HG03025 (cell line): ENCODE measurements at regions not wholly inside any gene's neighbourhood (a gene's known extent, or its start where the extent isn't known, plus 50 kb on each side); places are given as distances from the start of the nearest gene placed in this dataset.

Experiments used
- ATAC-seq: cut with Tn5 transposase; IDR thresholded peaks from one replicate; pipeline ENCODE4 v1.9.1; 2021; ENCODE audit warnings: mild to moderate bottlenecking, moderate library complexity; ENCODE audit not compliant: unreplicated experiment, low FRiP score

DNA sequence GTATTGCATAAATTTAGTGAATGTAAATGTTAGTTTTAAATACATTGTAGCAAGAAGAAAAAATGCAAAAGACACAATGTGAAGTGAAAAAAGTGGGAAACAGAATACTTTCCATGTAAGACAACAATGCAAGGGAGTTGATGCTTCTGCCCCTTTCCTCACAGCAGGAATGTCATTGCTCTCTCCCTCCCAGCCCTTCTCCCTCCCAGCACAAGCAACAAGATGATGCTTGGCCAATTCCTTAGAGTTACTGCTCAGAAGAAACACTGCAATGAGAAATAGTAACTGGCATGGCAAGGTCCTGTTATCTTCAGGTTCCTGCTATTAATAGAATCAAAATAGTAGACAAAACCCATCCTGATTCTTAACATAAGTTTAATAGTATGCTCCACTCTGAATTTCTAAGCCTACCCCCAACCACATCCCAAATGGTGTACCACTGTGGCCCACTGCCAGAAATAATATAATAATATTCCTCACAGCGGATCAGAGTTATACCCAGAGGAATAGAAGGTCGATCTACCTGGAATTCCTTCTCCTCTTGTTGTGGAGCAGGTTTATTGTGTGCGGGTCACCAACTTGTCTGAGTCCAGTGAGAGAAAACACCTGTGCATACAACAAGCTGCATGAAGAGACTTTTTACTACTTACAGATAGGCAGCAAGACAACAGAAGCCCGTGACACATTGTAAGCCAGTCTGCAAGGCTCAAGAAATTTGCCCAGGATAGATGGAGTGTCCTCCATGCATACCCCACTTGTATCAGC lies 69.8 kb upstream of the SLC7A11 start:
- no peak for ATAC-seq

DNA sequence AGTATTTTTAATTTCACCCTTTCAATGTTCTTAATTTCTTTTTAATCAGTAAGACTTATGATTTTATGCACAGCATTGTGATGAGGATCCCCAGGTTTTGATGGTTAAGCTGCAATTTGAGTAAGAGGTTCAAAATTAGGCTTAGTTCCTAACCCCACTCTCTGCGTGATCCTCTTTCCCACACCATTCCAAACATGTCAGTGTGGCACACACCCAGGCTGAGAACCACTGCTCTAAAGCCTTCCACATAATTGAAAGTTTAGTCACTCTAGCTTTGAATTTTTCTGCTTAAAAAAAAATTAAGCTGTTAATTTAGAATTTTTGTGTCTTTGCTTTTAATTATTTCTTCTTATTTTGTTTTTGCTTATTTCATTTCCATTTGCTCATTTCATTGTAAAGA lies 68.8 kb upstream of the SLC7A11 start:
- ATAC-seq: no peak

GRCh38 chr4:138310498-138310897 lies 68.3 kb upstream of the SLC7A11 start:
- ATAC-seq: no peak

GRCh38 chr4:138308356-138308755 lies 66.2 kb upstream of the SLC7A11 start:
- no peak for ATAC-seq

DNA sequence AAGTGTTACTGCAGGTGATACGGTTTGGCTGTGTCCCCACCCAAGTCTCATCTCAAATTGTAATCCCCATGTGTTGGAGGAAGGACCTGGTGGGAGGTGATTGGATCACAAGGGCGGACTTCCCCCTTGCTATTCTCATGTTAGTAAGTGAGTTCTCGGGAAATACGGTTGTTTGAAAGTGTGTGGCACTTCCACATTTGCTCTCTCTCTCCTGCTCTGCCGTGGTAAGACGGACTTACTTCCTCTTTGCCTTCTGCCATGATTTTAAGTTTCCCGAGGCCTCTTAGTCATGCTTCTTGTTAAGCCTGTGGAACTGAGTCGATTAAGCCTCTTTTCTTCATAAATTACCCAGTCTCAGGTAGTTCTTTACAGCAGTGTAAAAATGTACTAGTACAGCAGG lies 65.2 kb upstream of the SLC7A11 start:
- ATAC-seq: no peak

DNA sequence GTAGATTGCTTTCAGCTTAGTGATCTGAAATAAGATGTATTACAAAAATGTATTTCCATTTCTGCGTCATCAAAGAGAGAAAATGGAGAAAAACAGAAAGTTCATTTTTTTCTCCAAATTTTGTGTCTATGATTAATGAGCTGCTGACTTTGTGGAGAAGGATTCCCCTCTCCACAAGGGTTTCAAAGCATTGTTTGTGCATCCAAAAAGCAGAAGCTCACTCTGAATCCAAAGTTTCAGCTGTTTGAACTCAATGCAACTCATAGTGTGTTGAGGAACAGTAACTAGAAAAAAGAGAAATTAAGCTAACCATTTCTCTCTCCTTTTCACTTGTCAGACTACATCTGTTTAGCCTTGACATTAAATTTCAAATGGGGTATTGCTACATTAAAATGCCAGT lies 62.9 kb upstream of the SLC7A11 start:
- no peak for ATAC-seq

- no peak for ATAC-seq
Observed at GRCh38 chr4:138301536-138301935, 59.4 kb upstream of the SLC7A11 start.

- ATAC-seq: no peak
Observed at GRCh38 chr4:138300616-138301015, 58.5 kb upstream of the SLC7A11 start.

DNA sequence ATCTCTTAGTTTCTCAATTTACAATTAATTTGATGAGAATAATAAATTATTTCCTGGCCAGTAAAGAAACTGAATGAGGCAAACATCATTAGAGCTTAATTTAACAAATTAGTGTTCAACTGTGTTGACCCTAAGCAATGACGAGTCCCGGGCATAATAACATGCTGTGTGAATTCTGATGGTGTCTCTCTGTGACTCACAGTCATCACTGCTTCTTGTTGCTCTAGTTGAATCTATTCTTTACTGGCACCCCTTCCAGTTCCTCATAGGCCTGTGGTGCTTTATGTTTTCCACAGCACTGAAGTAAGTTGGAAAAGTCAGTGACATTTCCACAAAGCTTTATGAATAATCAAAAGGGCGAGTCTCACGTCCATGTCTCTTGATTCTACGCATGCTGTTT lies 57.7 kb upstream of the SLC7A11 start:
- ATAC-seq: no peak

DNA sequence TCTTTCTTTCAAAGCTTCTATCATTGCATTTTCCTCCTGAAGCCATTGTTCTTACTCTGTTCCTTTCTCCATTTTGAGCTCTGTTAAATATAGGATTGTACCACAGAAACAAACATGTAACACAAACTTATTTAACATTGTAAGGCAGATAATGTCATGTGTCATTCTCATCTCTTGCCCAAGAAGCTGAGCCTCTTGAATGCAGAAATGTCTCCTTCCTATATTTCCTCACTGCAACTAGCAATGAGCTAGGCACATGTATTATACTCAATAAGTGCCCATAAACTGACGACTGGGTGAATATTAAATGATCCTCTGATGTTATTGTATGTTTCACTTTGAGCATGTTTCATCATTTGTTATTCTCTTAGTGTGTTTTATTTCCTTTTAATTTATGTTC lies 56.7 kb upstream of the SLC7A11 start:
- ATAC-seq: no peak

GRCh38 chr4:138298431-138298830 lies 56.3 kb upstream of the SLC7A11 start:
- ATAC-seq: no peak

DNA sequence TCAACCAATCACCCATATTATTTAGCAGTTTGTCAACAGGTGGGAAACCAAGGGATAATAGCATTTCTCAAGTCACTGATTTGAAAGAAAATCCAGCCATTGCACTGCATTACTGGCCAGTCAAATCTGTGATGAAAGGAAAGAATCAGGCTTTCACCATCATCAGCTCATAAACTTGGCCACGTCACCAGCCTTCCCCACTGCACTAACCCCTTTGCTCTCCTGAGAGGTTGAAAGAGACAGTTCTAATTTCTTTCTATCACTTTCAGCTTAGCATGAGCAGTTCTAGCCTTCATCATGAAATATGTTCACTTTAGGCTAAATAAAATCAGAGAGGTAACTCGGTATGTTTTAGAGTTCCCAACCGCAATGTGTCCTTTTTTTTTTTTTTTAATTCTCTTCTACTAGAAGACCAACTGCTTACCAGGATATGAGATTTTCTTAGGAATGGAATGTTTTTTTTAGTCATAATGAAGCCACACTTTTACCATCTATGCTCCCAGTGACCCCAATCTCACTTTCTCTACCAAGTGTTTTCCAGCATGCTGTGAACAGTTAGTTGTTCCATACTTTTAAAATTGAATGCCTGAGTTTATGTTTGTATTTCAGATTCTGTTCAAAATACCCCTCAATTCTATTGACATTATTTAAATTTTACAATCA lies 55.7 kb upstream of the SLC7A11 start:
- ATAC-seq: no peak

DNA sequence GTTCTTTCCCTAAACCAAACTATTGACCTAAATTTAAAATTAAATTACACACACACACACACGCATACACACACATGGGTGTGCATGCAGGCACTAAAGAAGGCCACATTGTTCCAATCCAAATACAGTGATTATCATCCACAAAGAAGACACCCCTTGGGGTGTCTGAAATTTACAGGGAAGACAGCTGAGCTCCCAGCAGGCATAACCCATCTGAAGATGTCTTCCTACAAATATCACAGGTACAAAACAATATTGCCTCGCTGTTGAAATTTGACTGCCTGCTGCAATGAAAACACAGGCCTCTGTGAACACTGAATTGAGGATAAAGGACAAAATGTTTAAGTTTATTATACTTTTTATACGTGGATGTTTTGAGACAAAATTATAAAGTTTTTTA lies 50.2 kb upstream of the SLC7A11 start:
- ATAC-seq: no peak
